ENCODE measurements at regions not wholly inside any gene's neighbourhood (a gene's known extent, or its start where the extent isn't known, plus 50 kb on each side); places are given as distances from the start of the nearest gene placed in this dataset.
A peak's percentile ranks its signal among the peaks of the same experiment; 100 is the strongest.

DNA sequence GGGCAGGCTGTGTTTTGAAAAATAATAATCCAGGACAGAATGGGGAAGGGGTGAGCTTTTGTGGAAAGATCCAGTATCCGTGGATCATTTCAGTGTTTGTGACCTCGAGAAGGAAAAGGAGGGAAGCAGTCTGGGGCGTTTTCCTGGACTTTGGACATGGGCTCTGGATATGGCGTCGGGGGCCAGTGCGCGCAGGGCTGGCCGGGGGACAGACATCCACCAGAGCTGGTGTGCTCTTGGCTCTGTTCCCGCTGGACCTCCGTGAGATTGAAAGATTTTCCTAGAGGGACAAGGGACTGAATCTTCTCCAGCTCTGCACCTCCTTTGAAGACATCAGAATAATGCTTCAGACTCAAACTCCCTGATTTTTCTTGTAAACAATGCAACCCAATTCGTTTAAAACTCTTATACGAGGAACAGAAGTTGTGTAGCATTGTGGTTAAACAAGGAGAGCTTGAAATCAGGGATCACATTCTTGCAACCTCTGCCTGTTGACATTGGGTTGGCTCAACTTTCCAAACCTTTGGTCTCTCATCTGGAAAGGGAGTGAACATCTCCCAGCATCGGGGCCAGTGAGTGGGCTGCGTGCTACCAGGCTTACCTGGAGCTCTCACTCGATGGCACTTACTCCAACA, 75.9 kb downstream of the C16orf95 start:
- Histone ChIP-seq H3K4me1 (peaks cover 41% of the 10 kb centered on the region), H3K9me3 (no peaks in the 10 kb centered on the region), H3K36me3 (no peaks in the 10 kb centered on the region), H3K27ac (no peak overlapping the region), H3K27me3 (no peaks in the 10 kb centered on the region), H3K4me3 (no peak overlapping the region), H3K4me2 (no peak overlapping the region), H4K20me1 (no peaks in the 10 kb centered on the region), H3K9ac (no peak overlapping the region)
- TF ChIP-seq Cebpa-rat (IDR thresholded peaks at IDR 0.05) = no peak

DNA sequence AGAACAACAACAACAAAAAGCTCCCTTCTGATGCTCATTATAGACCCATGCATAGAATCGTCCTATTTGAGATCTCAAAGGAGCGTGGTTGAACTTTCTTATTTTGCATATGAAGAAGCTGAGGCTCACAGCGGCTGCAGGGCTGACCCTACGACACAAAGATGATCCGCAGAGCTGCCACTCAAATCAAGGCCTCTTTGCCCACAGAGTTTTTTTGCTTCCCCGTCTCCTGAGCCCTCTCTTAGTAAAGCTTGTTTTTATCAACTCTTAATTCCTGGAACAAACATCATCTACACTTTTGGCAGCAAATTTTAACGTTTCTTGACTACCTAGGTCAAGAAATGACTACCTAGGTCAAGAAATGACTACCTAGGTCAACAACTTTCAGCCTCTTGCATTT, 73.7 kb downstream of the C16orf95 start:
- Histone ChIP-seq H4K20me1 (no peaks in the 10 kb centered on the region), H3K36me3 (no peaks in the 10 kb centered on the region), H3K4me1 (peaks cover 22% of the 10 kb centered on the region), H3K27me3 (no peaks in the 10 kb centered on the region), H3K27ac (no peak overlapping the region), H3K9ac (no peak overlapping the region), H3K4me3 (no peak overlapping the region), H3K4me2 (no peak overlapping the region), H3K9me3 (no peaks in the 10 kb centered on the region)
- TF ChIP-seq Cebpa-rat (IDR thresholded peaks at IDR 0.05) = no peak

DNA sequence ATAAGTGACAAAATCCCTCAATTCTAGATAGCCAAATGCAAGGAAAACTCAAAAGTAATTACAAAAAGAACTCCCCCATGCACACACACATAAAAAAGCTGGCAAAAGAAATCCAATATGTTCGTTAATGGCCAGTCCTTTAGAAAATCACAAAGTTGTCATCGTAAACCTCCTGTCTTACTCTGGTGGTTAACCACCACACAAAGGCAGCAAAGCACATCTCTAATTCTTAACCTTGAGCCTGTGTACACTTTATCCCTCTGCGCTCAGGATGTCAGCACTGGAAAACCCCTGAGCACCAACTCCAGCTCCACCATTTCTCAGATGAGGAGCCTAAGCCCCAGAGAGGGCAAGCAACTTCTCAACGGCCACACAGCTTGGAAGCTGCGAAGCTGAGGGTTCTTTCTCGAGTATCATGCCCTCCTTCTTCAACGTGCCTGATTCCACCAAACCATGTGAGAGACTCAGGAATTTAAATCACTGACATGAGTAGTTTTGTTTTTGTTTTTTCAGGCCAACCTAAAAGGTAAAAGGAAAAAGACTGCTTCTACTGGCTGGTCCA, 72.5 kb downstream of the C16orf95 start:
- Histone ChIP-seq H3K4me3 (no peak overlapping the region), H3K4me2 (peak overlapping the region; percentile 51; the same call in 1 of the 2 replicates), H3K9ac (no peak overlapping the region), H3K36me3 (no peaks in the 10 kb centered on the region), H3K9me3 (no peaks in the 10 kb centered on the region), H3K27ac (no peak overlapping the region), H4K20me1 (no peaks in the 10 kb centered on the region), H3K4me1 (peaks cover 28% of the 10 kb centered on the region), H3K27me3 (no peaks in the 10 kb centered on the region)
- no peak for TF ChIP-seq Cebpa-rat (IDR thresholded peaks at IDR 0.05)

DNA sequence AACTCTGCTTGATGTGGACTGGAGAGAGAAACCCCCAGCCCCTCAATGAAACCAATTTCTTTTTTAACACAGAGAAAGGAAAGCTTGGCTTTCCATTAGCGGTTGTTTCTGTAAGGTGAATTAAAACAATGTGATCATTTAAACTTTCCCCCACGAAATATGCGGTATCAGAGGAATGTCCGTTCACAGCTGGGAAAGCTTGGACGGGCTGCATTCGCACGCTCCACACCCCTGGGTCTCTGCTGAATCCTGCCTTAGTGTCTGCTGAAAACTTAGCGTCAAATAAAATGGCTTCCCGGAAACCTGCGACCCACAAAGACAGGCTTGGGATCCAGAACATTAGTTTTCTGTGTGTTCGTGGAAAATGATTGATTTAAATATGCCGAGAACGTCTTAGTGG, 71.7 kb downstream of the C16orf95 start:
- H3K4me1 ChIP-seq = peaks cover 28% of the 10 kb centered on the region
- no peak for TF ChIP-seq Cebpa-rat (IDR thresholded peaks at IDR 0.05)
- no peak overlapping the region for H3K9ac ChIP-seq
- H4K20me1 ChIP-seq = no peaks in the 10 kb centered on the region
- H3K27me3 ChIP-seq = no peaks in the 10 kb centered on the region
- H3K4me2 ChIP-seq = peak overlapping the region; percentile 51; the same call in 1 of the 2 replicates
- no peak overlapping the region for H3K4me3 ChIP-seq
- H3K27ac ChIP-seq = no peak overlapping the region
- no peaks in the 10 kb centered on the region for H3K9me3 ChIP-seq
- no peaks in the 10 kb centered on the region for H3K36me3 ChIP-seq

DNA sequence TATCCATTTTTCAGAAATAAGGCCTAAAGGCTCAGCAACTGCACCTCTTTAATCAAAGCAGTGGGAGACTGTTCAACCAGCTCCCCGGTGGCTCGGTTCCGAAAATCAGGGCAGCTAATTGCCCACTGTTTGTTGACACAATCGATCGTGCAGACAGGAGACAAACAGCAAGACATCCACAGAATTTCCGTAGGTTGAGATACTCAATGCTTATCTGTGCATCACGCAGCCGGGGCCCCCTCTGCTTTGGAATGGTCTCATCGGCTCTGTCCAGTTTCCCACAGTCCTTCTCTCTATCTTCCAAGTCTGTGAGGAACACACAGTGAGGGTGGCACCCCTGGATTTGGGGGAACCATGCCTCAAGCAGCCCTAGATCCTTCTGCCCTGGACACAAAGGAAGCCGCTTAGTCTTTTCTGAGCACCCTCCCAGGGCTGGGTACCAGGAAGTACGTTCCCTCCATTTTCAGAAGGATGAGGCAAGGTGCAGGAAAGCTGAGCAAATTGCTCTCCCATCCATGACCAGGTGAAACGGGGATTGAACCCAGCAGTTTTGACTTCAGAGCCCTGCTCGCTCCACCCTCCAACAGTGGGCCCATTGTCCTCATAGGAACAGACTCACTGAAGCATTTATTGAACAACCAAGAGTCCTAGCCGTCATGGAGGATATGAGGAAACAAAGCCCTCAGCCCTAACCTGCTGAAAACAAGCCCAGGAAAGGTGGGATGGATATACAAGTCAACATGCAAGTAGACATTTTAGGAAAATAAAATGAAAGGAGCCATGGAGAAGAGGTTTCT, 70.7 kb downstream of the C16orf95 start:
- H3K4me3 ChIP-seq = no peak overlapping the region
- no peak overlapping the region for H3K27ac ChIP-seq
- no peaks in the 10 kb centered on the region for H3K27me3 ChIP-seq
- H3K4me1 ChIP-seq = peaks cover 28% of the 10 kb centered on the region
- no peak overlapping the region for H3K4me2 ChIP-seq
- TF ChIP-seq Cebpa-rat (IDR thresholded peaks at IDR 0.05) = no peak
- no peak overlapping the region for H3K9ac ChIP-seq
- no peaks in the 10 kb centered on the region for H3K36me3 ChIP-seq
- H4K20me1 ChIP-seq = no peaks in the 10 kb centered on the region
- no peaks in the 10 kb centered on the region for H3K9me3 ChIP-seq

DNA sequence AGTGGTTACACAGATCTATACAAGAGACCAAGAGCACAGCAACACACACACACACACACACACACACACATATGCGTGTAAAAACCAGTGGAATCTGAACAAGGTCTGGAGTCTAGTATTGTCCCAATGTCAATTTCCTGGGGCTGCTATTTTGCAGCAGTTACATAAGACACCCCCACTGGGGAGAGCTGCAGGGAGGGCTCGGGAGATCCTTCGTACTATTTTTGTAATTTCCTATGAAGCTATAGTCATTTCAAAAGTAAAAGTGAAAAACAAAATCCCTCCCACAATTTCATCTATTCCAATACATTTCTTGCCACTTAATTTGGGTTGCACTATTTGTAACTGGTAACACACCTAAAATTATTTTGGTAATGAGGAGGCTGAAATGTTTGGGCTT, 68.5 kb downstream of the C16orf95 start:
- H3K4me2 ChIP-seq = peak overlapping the region; percentile 49
- no peaks in the 10 kb centered on the region for H3K27me3 ChIP-seq
- TF ChIP-seq Cebpa-rat (IDR thresholded peaks at IDR 0.05) = no peak
- no peaks in the 10 kb centered on the region for H4K20me1 ChIP-seq
- no peaks in the 10 kb centered on the region for H3K36me3 ChIP-seq
- H3K27ac ChIP-seq = no peak overlapping the region
- H3K9ac ChIP-seq = no peak overlapping the region
- H3K4me3 ChIP-seq = no peak overlapping the region
- H3K4me1 ChIP-seq = peaks cover 28% of the 10 kb centered on the region
- no peaks in the 10 kb centered on the region for H3K9me3 ChIP-seq

DNA sequence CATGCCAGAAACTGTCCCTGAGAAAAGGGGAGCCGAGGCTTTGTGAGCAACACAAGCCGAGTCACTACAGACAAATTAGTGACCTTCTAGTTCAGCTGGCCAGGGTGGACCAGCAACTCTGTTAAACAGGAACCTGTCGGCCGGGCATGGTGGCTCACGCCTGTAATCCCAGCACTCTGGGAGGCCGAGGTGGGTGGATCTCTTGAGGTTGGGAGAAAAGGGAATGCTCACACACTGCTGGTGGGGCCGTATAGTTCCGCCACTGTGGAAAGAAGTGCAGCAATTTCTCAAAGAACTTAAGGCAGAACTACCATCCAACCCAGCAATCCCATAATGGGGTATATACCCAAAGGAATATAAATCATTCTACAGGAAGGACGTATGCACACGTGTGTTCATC, 67.8 kb downstream of the C16orf95 start:
- 0 out of 2 replicates have a peak overlapping the region, but pooled peaks have one; percentile 49 for H3K4me2 ChIP-seq
- H3K27me3 ChIP-seq = no peaks in the 10 kb centered on the region
- no peak for TF ChIP-seq Cebpa-rat (IDR thresholded peaks at IDR 0.05)

DNA sequence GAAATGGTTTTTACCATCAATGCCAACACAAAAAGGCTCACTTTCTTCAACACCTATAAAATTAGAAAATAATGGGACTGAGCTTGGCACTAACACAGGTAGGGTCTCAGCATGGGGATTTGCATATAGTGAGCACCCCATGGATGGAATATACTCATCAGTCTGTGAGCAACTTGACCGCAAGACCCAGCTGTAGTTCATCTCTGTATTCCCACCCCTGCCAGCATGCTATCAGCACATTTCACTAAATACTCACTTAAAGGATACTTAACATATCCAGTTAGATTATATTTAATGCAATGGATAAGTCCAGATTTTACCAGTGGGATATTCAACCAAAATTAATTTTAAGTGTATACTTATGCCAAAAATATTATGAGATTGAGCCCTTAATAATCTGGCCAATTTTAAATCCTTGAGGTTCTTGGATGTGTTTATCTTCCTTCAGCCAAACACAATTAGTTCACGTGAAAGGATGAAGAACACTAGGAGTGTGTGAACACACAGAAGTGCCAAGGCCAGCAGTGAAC, 66.7 kb downstream of the C16orf95 start:
- H3K9me3 ChIP-seq = no peaks in the 10 kb centered on the region
- no peak overlapping the region for H3K9ac ChIP-seq
- TF ChIP-seq Cebpa-rat (IDR thresholded peaks at IDR 0.05) = no peak
- no peaks in the 10 kb centered on the region for H3K27me3 ChIP-seq
- H4K20me1 ChIP-seq = no peaks in the 10 kb centered on the region
- no peak overlapping the region for H3K4me2 ChIP-seq
- H3K4me3 ChIP-seq = no peak overlapping the region
- H3K36me3 ChIP-seq = no peaks in the 10 kb centered on the region
- H3K27ac ChIP-seq = no peak overlapping the region
- peaks cover 18% of the 10 kb centered on the region for H3K4me1 ChIP-seq

More for the DNA sequence above, 67.8 kb downstream of the C16orf95 start:
- no peaks in the 10 kb centered on the region for H3K36me3 ChIP-seq
- no peak overlapping the region for H3K9ac ChIP-seq
- H3K4me1 ChIP-seq = peaks cover 28% of the 10 kb centered on the region
- H3K27ac ChIP-seq = no peak overlapping the region
- no peaks in the 10 kb centered on the region for H3K9me3 ChIP-seq
- no peak overlapping the region for H3K4me3 ChIP-seq
- H4K20me1 ChIP-seq = no peaks in the 10 kb centered on the region

DNA sequence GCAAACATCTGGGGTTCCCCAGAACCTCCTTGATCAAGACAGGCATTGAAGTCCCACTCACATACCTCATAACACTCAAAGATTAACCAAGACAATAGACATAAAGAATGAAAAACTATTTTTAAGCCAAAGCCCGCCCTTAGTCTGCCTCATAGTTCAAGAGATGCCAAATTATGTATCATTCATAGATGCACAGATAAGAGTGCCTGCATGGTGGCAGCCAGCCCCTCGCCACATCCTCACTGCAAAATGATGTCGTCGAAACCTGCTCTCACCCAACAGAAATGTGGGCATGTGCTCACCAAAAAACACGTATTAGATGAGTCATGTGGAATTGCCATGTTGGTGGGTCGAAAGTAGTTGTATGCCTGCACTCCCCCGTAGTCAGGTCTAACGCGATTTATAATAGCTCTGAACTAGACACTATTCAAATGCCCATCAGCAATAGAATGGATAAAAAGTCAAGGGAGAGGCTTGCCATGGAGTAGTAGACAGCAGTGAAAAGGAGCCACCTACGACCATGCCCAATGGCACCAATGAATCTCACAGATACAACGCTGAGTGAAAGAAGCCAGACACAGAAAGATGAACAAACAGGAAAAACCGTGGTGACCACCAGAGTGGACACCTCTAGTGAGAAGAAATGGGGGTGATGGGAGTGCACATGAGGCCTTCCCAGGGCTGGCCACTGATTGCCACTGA, 64.8 kb downstream of the C16orf95 start:
- TF ChIP-seq Cebpa-rat (IDR thresholded peaks at IDR 0.05) = no peak

More for the DNA sequence above, 64.8 kb downstream of the C16orf95 start:
- Histone ChIP-seq H3K9ac (no peak overlapping the region), H4K20me1 (no peaks in the 10 kb centered on the region), H3K4me1 (peaks cover 15% of the 10 kb centered on the region), H3K36me3 (no peaks in the 10 kb centered on the region), H3K27ac (no peak overlapping the region), H3K9me3 (no peaks in the 10 kb centered on the region), H3K4me2 (no peak overlapping the region), H3K27me3 (no peaks in the 10 kb centered on the region), H3K4me3 (no peak overlapping the region)

All from BLaER1 (cell line).